ENCODE measurements at regions not wholly inside any gene's neighbourhood (a gene's known extent, or its start where the extent isn't known, plus 50 kb on each side); places are given as distances from the start of the nearest gene placed in this dataset.

GRCh38 chr7:41633690-41634089, 69.2 kb downstream of the INHBA start:
- Histone ChIP-seq H3K27me3 (ENCODE audit: low read depth, low read length) (no peaks in the 10 kb centered on the region), H3K27ac (ENCODE audit: low read length) (no peak overlapping the region), H3K9me3 (ENCODE audit: control insufficient read depth in 1 of 2, low read length in 2 of 2) (no peaks in the 10 kb centered on the region), H3K36me3 (ENCODE audit: control insufficient read depth in 1 of 2, insufficient read depth in 2 of 2, low read length in 2 of 2) (no peaks in the 10 kb centered on the region), H3K4me1 (ENCODE audit: control insufficient read depth in 1 of 2, insufficient read depth in 2 of 2, low read length in 2 of 2) (no peaks in the 10 kb centered on the region), H3K4me3 (ENCODE audit: low read depth in 1 of 2, low read length in 2 of 2) (no peak overlapping the region)

DNA sequence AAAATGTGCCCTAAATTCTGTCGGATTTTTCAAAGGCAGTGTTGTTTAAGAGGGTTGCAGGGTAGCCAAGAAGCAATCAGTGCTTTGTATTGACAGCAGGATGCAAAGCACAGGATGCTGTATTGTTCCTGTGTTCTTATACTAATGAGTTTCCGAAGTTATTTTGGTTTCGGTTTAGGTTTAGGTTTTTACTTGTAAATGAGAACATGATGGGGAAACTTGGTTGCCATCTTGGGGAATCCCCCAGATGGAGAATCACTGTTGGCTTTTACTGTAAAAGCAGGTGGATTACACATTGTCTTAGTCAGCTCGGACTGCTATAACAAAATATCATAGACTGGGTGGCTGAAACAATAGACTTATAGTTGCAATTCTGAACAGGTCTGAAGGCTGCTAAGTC, 72.1 kb downstream of the INHBA start:
- Histone ChIP-seq H3K27me3 (ENCODE audit: low read depth, low read length) (no peaks in the 10 kb centered on the region), H3K9me3 (ENCODE audit: control insufficient read depth in 1 of 2, low read length in 2 of 2) (no peaks in the 10 kb centered on the region), H3K4me3 (ENCODE audit: low read depth in 1 of 2, low read length in 2 of 2) (no peak overlapping the region), H3K27ac (ENCODE audit: low read length) (no peak overlapping the region), H3K36me3 (ENCODE audit: control insufficient read depth in 1 of 2, insufficient read depth in 2 of 2, low read length in 2 of 2) (no peaks in the 10 kb centered on the region), H3K4me1 (ENCODE audit: control insufficient read depth in 1 of 2, insufficient read depth in 2 of 2, low read length in 2 of 2) (no peaks in the 10 kb centered on the region)

- no peaks in the 10 kb centered on the region for H3K27me3 ChIP-seq (ENCODE audit: low read depth, low read length)
- no peak overlapping the region for H3K27ac ChIP-seq (ENCODE audit: low read length)
- H3K4me3 ChIP-seq (ENCODE audit: low read depth in 1 of 2, low read length in 2 of 2): no peak overlapping the region
- H3K9me3 ChIP-seq (ENCODE audit: control insufficient read depth in 1 of 2, low read length in 2 of 2): no peaks in the 10 kb centered on the region
- no peaks in the 10 kb centered on the region for H3K36me3 ChIP-seq (ENCODE audit: control insufficient read depth in 1 of 2, insufficient read depth in 2 of 2, low read length in 2 of 2)
- H3K4me1 ChIP-seq (ENCODE audit: control insufficient read depth in 1 of 2, insufficient read depth in 2 of 2, low read length in 2 of 2): no peaks in the 10 kb centered on the region
Measured at GRCh38 chr7:41629711-41630111, 73.2 kb downstream of the INHBA start.

GRCh38 chr7:41628901-41629300, 74.0 kb downstream of the INHBA start:
- no peaks in the 10 kb centered on the region for H3K4me1 ChIP-seq (ENCODE audit: control insufficient read depth in 1 of 2, insufficient read depth in 2 of 2, low read length in 2 of 2)
- no peaks in the 10 kb centered on the region for H3K27me3 ChIP-seq (ENCODE audit: low read depth, low read length)
- no peaks in the 10 kb centered on the region for H3K36me3 ChIP-seq (ENCODE audit: control insufficient read depth in 1 of 2, insufficient read depth in 2 of 2, low read length in 2 of 2)
- H3K27ac ChIP-seq (ENCODE audit: low read length): peak overlapping the region; percentile 19
- H3K4me3 ChIP-seq (ENCODE audit: low read depth in 1 of 2, low read length in 2 of 2): no peak overlapping the region
- no peaks in the 10 kb centered on the region for H3K9me3 ChIP-seq (ENCODE audit: control insufficient read depth in 1 of 2, low read length in 2 of 2)

DNA sequence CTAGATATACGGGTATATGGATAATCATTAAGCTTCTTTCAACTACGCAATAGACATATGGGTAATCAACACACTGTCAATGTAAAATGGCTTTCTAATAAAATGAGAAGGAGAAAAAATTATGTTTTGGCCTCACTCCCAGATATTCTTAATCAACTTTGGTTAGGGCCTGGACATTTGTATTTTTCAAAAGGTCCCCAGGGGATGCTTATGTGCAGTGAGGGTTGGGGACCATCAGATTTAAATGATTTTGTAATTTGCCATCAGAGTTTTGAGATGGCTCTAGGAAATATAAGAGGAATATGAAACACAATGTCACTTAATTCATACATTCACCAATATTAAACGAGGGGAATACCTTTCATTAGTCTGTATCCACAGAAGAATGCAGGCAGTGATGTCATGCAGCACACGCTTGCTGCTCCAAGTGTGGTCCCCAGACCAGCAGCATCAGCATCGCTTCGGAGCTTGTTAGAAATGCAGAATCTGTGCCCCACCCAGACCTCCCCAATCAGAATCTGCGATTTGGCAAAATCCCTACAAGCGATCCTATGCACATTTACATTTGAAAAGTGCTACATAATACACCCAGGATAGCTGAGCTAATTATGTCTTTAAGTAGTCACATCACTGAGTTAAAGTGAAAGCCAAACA, 75.1 kb downstream of the INHBA start:
- Histone ChIP-seq H3K36me3 (ENCODE audit: control insufficient read depth in 1 of 2, insufficient read depth in 2 of 2, low read length in 2 of 2) (no peaks in the 10 kb centered on the region), H3K4me1 (ENCODE audit: control insufficient read depth in 1 of 2, insufficient read depth in 2 of 2, low read length in 2 of 2) (no peaks in the 10 kb centered on the region), H3K27ac (ENCODE audit: low read length) (no peak overlapping the region), H3K27me3 (ENCODE audit: low read depth, low read length) (no peaks in the 10 kb centered on the region), H3K9me3 (ENCODE audit: control insufficient read depth in 1 of 2, low read length in 2 of 2) (no peaks in the 10 kb centered on the region), H3K4me3 (ENCODE audit: low read depth in 1 of 2, low read length in 2 of 2) (no peak overlapping the region)

DNA sequence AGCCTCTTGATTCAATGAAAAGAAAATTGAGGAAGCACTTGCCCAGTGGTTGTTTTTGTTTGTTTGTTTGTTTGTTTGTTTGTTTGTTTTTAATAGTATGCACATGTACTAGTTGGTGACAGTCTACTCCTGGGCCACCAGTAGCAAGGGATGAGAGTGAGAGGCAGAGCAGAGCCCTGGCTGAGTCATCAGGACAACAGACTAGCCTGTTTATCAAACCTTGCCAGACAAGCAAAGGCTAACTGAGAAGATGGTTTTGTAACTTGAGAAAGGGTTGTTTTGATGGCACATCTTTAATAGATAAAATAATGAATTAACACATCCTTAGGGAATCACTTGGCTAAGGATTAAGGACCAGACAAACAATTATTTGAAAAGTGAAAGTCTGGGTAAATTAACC, 78.1 kb downstream of the INHBA start:
- Histone ChIP-seq H3K36me3 (ENCODE audit: control insufficient read depth in 1 of 2, insufficient read depth in 2 of 2, low read length in 2 of 2) (no peaks in the 10 kb centered on the region), H3K9me3 (ENCODE audit: control insufficient read depth in 1 of 2, low read length in 2 of 2) (no peaks in the 10 kb centered on the region), H3K4me1 (ENCODE audit: control insufficient read depth in 1 of 2, insufficient read depth in 2 of 2, low read length in 2 of 2) (no peaks in the 10 kb centered on the region), H3K27ac (ENCODE audit: low read length) (no peak overlapping the region), H3K27me3 (ENCODE audit: low read depth, low read length) (no peaks in the 10 kb centered on the region), H3K4me3 (ENCODE audit: low read depth in 1 of 2, low read length in 2 of 2) (no peak overlapping the region)

DNA sequence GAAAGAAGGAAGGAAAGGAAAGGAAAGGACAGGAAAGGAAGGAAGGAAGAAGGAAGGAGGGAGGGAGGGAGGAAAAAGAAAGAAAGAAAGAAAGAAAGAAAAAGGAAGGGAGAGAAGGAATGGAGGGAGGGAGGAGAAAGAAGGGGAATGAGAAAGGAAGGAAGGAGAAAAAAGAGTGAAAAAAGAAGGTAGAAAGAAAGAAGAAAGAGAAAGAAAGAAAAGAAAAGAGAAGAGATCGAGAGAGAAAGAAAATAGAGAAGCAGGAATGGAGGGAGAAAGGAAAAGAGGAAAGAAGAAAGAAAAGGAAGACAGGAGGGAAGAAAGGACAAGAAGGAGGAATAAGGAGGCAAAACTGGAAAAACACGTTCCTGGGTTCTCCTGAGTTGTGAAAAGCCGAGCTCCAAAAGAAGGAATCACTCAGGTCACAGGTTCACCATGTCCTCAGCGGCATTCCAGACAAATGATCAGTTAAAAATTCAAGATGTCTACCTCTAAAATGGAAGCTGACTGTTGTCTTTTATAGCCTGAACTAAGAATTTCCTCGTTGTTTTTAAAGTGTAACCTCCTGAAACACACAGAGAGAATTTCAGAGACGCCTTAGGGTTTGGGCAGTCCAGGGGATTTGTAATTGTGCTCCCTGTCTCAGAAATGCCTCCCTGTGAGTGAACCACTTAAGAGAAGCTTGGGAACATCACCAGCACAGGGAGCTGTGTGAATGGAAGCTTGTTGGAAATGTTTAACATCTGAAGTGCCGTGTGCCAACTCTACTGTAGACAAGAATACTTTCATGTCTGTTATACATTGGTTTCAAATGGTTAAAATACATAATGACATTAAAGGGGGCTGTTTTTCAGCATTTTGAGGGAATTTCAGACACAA, 80.7 kb downstream of the INHBA start:
- H3K9me3 ChIP-seq (ENCODE audit: control insufficient read depth in 1 of 2, low read length in 2 of 2): no peaks in the 10 kb centered on the region
- no peaks in the 10 kb centered on the region for H3K4me1 ChIP-seq (ENCODE audit: control insufficient read depth in 1 of 2, insufficient read depth in 2 of 2, low read length in 2 of 2)
- H3K27me3 ChIP-seq (ENCODE audit: low read depth, low read length): no peaks in the 10 kb centered on the region
- no peak overlapping the region for H3K27ac ChIP-seq (ENCODE audit: low read length)
- H3K36me3 ChIP-seq (ENCODE audit: control insufficient read depth in 1 of 2, insufficient read depth in 2 of 2, low read length in 2 of 2): no peaks in the 10 kb centered on the region
- H3K4me3 ChIP-seq (ENCODE audit: low read depth in 1 of 2, low read length in 2 of 2): no peak overlapping the region

- Histone ChIP-seq H3K36me3 (ENCODE audit: control insufficient read depth in 1 of 2, insufficient read depth in 2 of 2, low read length in 2 of 2) (no peaks in the 10 kb centered on the region), H3K27me3 (ENCODE audit: low read depth, low read length) (no peaks in the 10 kb centered on the region), H3K27ac (ENCODE audit: low read length) (no peak overlapping the region), H3K4me1 (ENCODE audit: control insufficient read depth in 1 of 2, insufficient read depth in 2 of 2, low read length in 2 of 2) (no peaks in the 10 kb centered on the region), H3K4me3 (ENCODE audit: low read depth in 1 of 2, low read length in 2 of 2) (no peak overlapping the region), H3K9me3 (ENCODE audit: control insufficient read depth in 1 of 2, low read length in 2 of 2) (no peaks in the 10 kb centered on the region)
Measured at GRCh38 chr7:41617987-41618386, 84.9 kb downstream of the INHBA start.

DNA sequence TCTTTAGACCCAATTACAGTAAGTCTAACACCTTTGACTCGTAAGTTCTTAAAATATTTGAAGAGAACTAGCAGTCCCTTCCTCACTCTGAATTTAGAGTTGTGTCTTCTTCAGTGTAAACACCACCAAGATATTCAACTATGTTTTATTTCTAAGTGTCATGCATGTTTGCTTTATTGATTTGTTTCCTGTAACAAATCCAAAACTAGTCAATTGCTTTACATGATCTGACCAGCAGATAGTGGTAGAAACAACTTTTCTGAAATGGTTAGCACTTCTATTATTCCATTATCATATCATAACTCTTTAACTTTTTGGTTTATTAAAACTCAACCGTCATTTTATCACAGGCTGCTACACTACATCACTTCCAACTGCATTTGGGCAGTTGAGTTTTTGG, 90.1 kb downstream of the INHBA start:
- H3K36me3 ChIP-seq (ENCODE audit: control insufficient read depth in 1 of 2, insufficient read depth in 2 of 2, low read length in 2 of 2): no peaks in the 10 kb centered on the region
- H3K27ac ChIP-seq (ENCODE audit: low read length): no peak overlapping the region
- no peaks in the 10 kb centered on the region for H3K4me1 ChIP-seq (ENCODE audit: control insufficient read depth in 1 of 2, insufficient read depth in 2 of 2, low read length in 2 of 2)
- H3K9me3 ChIP-seq (ENCODE audit: control insufficient read depth in 1 of 2, low read length in 2 of 2): no peaks in the 10 kb centered on the region
- no peaks in the 10 kb centered on the region for H3K27me3 ChIP-seq (ENCODE audit: low read depth, low read length)
- no peak overlapping the region for H3K4me3 ChIP-seq (ENCODE audit: low read depth in 1 of 2, low read length in 2 of 2)

DNA sequence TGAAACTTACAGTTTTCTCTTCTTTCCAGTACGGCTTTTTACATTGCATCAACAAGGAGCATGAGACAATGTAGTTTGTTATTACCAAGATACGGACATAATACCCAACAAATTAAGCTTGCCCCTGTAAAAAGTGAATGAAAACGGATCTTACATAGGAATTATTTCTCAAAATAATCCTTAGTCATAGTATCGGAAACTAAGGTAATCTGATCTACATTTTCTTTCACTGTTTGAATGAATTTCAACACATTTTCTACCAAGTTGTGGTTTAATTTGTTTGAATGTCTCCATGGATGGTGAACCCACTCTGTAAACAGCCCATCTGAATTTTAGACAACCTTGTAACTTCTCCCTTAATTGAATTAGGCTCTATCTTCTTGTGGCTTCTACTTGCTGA, 90.5 kb downstream of the INHBA start:
- H3K9me3 ChIP-seq (ENCODE audit: control insufficient read depth in 1 of 2, low read length in 2 of 2): no peaks in the 10 kb centered on the region
- H3K4me3 ChIP-seq (ENCODE audit: low read depth in 1 of 2, low read length in 2 of 2): no peak overlapping the region
- no peaks in the 10 kb centered on the region for H3K36me3 ChIP-seq (ENCODE audit: control insufficient read depth in 1 of 2, insufficient read depth in 2 of 2, low read length in 2 of 2)
- no peaks in the 10 kb centered on the region for H3K27me3 ChIP-seq (ENCODE audit: low read depth, low read length)
- H3K27ac ChIP-seq (ENCODE audit: low read length): no peak overlapping the region
- no peaks in the 10 kb centered on the region for H3K4me1 ChIP-seq (ENCODE audit: control insufficient read depth in 1 of 2, insufficient read depth in 2 of 2, low read length in 2 of 2)

DNA sequence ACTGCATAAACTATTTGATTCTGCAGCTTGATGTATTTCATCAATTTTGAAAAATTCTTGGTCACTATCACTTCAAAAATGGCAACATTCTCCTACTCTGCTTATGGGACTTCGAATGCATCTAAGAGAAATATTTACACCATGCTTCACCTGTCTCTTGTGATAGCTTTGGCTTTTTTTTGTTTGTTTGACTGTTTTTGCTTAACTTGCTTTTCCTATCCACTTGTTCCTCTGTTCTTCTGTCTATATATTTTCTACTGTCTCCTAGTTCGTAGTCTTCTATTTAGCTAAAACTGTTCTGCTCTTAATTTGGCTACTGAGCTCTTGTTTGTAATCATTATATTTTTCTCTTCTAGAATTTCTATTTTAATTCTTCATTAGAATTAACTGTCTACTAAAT, 94.4 kb downstream of the INHBA start:
- Histone ChIP-seq H3K4me3 (ENCODE audit: low read depth in 1 of 2, low read length in 2 of 2) (no peak overlapping the region), H3K27ac (ENCODE audit: low read length) (no peak overlapping the region), H3K36me3 (ENCODE audit: control insufficient read depth in 1 of 2, insufficient read depth in 2 of 2, low read length in 2 of 2) (no peaks in the 10 kb centered on the region), H3K9me3 (ENCODE audit: control insufficient read depth in 1 of 2, low read length in 2 of 2) (no peaks in the 10 kb centered on the region), H3K27me3 (ENCODE audit: low read depth, low read length) (no peaks in the 10 kb centered on the region), H3K4me1 (ENCODE audit: control insufficient read depth in 1 of 2, insufficient read depth in 2 of 2, low read length in 2 of 2) (no peaks in the 10 kb centered on the region)

Data from muscle layer of duodenum (tissue), 2 donors.